CD4-positive, alpha-beta memory T cell (primary cell): ENCODE measurements at regions not wholly inside any gene's neighbourhood (a gene's known extent, or its start where the extent isn't known, plus 50 kb on each side); places are given as distances from the start of the nearest gene placed in this dataset.

Source experiments
- CTCF ChIA-PET: fragments of 350-600 bp; sonication (Branson Sonifier 250); formaldehyde crosslinking; loops from one replicate; lab custom pipeline; 2021; ENCODE audit warnings: inconsistent platforms; ENCODE audit not compliant: partially characterized antibody; lab: Charles Lee
- POLR2A ChIA-PET: fragments of 350-600 bp; sonication (Branson Sonifier 250); formaldehyde crosslinking; loops from one replicate; lab custom pipeline; 2021; ENCODE audit not compliant: partially characterized antibody; lab: Charles Lee
- DNase-seq, 5 donors: peaks; one replicate each; pipeline versions ENCODE4 v3.0.0 to v3.0.0-alpha.2; 2020 to 2022; ENCODE audit warnings: mixed read lengths in 1 of 5
- H3K27ac ChIP-seq: one replicate; pipeline ENCODE4 v1.7.0; 2013; ENCODE audit warnings: low read depth, low read length
- H3K27me3 ChIP-seq: 2 replicates; pipeline ENCODE4 v1.7.0; 2013; ENCODE audit warnings: mild to moderate bottlenecking, low read length, moderate library complexity; ENCODE audit not compliant: insufficient read depth
- H3K36me3 ChIP-seq: 2 replicates; pipeline ENCODE4 v1.7.0; 2013; ENCODE audit warnings: mild to moderate bottlenecking, low read length, moderate library complexity; ENCODE audit not compliant: insufficient read depth
- H3K4me1 ChIP-seq: 2 replicates; pipeline ENCODE4 v1.7.0; 2013; ENCODE audit warnings: mild to moderate bottlenecking, low read length, moderate library complexity; ENCODE audit not compliant: insufficient read depth
- H3K4me3 ChIP-seq, 2 donors: one replicate each; pipeline ENCODE4 v1.7.0; 2013; ENCODE audit warnings: low read length in 2 of 2, mild to moderate bottlenecking in 1 of 2
- H3K9me3 ChIP-seq, 2 donors: one replicate each; pipeline ENCODE4 v1.7.0; 2013; ENCODE audit warnings: low read length in 2 of 2, control low read depth in 1 of 2; ENCODE audit not compliant: control insufficient read depth in 1 of 2
- H3K27ac Mint-ChIP-seq, 7 donors: one replicate each; pipeline ENCODE4 v1.8.0; 2020 to 2021; ENCODE audit warnings: mixed read lengths in 7 of 7, mild to moderate bottlenecking in 6 of 7, inconsistent platforms in 3 of 7, moderate library complexity in 3 of 7
- H3K27me3 Mint-ChIP-seq, 2 donors: one replicate each; pipeline ENCODE4 v1.8.0; 2020 to 2021; ENCODE audit warnings: mixed read lengths in 2 of 2
- H3K36me3 Mint-ChIP-seq, 2 donors: one replicate each; pipeline ENCODE4 v1.8.0; 2020 to 2021; ENCODE audit warnings: mixed read lengths in 2 of 2, inconsistent platforms in 1 of 2, mild to moderate bottlenecking in 1 of 2
- H3K4me1 Mint-ChIP-seq, 4 donors: one replicate each; pipeline ENCODE4 v1.8.0; 2020 to 2021; ENCODE audit warnings: mixed read lengths in 4 of 4, mild to moderate bottlenecking in 1 of 4
- H3K4me3 Mint-ChIP-seq, 8 donors: one replicate each; pipeline ENCODE4 v1.8.0; 2020 to 2021; ENCODE audit warnings: mixed read lengths in 8 of 8, mild to moderate bottlenecking in 7 of 8, moderate library complexity in 6 of 8, inconsistent platforms in 3 of 8
- H3K9me3 Mint-ChIP-seq, 8 donors: one replicate each; pipeline ENCODE4 v1.8.0; 2020 to 2021; ENCODE audit warnings: mixed read lengths in 8 of 8, mild to moderate bottlenecking in 5 of 8, inconsistent platforms in 3 of 8, moderate library complexity in 1 of 8
- intact Hi-C: fragments of 100-400 bp; cut with micrococcal nuclease; formaldehyde crosslinking; loops from one replicate; pipeline ENCODE4 v1.15.1; 2023

DNA sequence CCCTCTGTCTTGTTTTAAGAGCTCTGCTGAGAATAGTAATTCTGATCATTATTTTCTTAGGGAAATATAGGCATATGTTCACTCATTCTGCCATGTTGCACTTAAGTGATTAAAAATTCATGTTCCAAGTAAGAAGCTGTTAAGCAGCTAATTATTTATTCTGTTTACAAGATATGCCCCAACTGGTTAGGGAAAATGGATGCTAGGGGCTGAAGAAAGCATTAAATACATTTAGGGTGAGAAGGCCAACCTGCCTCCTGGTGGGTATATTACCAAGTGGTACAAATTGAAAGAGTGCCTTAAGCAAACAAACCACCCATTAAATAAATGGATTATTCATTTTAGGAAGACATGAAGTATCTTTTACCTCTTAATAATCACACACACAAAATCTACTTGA lies 392.6 kb upstream of the EPHA5 start:
- Histone ChIP-seq H3K4me3 (no peak overlapping the region), H3K27ac (no peak overlapping the region), H3K9me3 (no peaks in the 10 kb centered on the region), H3K27me3 (no peaks in the 10 kb centered on the region), H3K36me3 (no peaks in the 10 kb centered on the region), H3K4me1 (no peaks in the 10 kb centered on the region)
- H3K9me3 Mint-ChIP-seq: peaks cover 0 to 14% (median 3%) of the 10 kb centered on the region in 8 donors
- H3K27me3 Mint-ChIP-seq: no peaks in the 10 kb centered on the region
- H3K4me1 Mint-ChIP-seq: no peaks in the 10 kb centered on the region
- DNase-seq: no peak
- intact Hi-C loops: no loop called here
- H3K36me3 Mint-ChIP-seq: no peaks in the 10 kb centered on the region
- no peak overlapping the region for H3K4me3 Mint-ChIP-seq
- ChIA-PET CTCF (no interaction called here), POLR2A (no interaction called here)
- no peak overlapping the region for H3K27ac Mint-ChIP-seq

DNA sequence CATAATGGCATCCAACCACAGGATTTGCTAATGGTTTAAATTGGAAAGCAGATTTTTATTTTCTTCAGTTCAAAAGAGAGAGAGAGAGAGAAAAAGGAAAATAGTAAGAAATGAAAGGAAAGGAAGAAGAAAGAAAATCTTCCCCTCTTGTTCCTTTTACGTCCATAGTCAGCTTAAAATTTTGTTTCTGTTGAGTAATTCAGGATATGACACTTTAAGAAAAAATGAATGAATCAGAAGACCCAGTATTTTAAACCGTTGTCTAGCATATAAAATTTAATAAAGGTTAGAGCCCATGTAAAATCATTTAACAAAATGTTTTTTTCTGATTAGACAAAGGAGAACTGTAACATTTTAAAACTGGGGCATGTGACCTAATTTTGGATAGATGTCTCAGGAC lies 391.8 kb upstream of the EPHA5 start:
- no peak for DNase-seq
- no peaks in the 10 kb centered on the region for H3K36me3 Mint-ChIP-seq
- H3K27ac ChIP-seq: no peak overlapping the region
- no peaks in the 10 kb centered on the region for H3K27me3 Mint-ChIP-seq
- H3K9me3 ChIP-seq: no peaks in the 10 kb centered on the region
- no peaks in the 10 kb centered on the region for H3K4me1 Mint-ChIP-seq
- CTCF ChIA-PET: no interaction called here
- H3K4me3 Mint-ChIP-seq: no peak overlapping the region
- H3K27ac Mint-ChIP-seq: no peak overlapping the region
- no peak overlapping the region for H3K4me3 ChIP-seq
- no peaks in the 10 kb centered on the region for H3K27me3 ChIP-seq
- peaks cover 0 to 20% (median 3%) of the 10 kb centered on the region in 8 donors for H3K9me3 Mint-ChIP-seq
- intact Hi-C loops: no loop called here
- no peaks in the 10 kb centered on the region for H3K4me1 ChIP-seq
- H3K36me3 ChIP-seq: no peaks in the 10 kb centered on the region
- POLR2A ChIA-PET: no interaction called here

DNA sequence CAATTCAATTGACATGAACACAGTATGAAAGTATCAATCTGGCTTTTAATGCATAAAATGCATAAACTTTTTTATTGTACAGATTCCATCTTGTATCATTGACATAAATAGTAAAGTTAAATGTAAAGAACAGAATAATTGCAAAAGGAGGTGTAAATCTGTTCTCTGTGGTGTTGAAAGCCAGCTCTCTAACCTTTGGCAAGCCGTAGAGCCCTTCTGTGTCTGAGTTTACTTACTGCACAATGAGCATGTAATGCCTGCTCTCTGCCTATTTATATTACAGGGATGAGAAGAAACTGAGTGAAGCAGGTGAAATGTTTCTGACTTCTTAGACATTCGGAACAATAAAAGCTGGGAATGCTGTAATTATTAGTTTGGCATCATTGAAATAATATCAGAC lies 389.3 kb upstream of the EPHA5 start:
- no peaks in the 10 kb centered on the region for H3K4me1 Mint-ChIP-seq
- DNase-seq: no peak
- intact Hi-C loops: no loop called here
- H3K9me3 ChIP-seq: no peaks in the 10 kb centered on the region
- H3K9me3 Mint-ChIP-seq: peaks cover 0 to 27% (median 7%) of the 10 kb centered on the region in 8 donors
- no peak overlapping the region for H3K4me3 ChIP-seq
- no peak overlapping the region for H3K4me3 Mint-ChIP-seq
- CTCF ChIA-PET: no interaction called here
- no peak overlapping the region for H3K27ac Mint-ChIP-seq
- H3K27me3 Mint-ChIP-seq: no peaks in the 10 kb centered on the region
- no peaks in the 10 kb centered on the region for H3K36me3 Mint-ChIP-seq
- no peaks in the 10 kb centered on the region for H3K36me3 ChIP-seq
- POLR2A ChIA-PET: no interaction called here
- no peaks in the 10 kb centered on the region for H3K27me3 ChIP-seq
- no peaks in the 10 kb centered on the region for H3K4me1 ChIP-seq
- H3K27ac ChIP-seq: no peak overlapping the region

DNA sequence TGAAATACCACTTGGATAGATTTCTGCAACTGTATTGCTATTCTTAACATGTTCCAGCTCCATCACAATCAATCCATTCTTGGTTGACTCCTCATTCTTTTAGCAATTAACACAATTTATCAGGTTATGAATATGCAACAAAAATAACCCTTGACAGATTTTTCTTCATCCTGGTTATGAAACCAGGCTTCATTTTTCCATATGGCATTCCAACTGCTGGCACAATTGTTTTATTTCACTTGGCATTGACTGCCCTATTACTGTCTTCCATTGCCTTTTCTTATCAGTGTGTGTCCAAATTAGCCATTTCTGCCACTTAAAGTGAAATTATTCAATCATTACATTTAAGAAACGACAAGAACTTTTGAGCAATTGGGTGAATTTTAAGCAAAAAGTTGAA lies 388.8 kb upstream of the EPHA5 start:
- DNase-seq: no peak
- H3K27me3 ChIP-seq: no peaks in the 10 kb centered on the region
- H3K36me3 ChIP-seq: no peaks in the 10 kb centered on the region
- no peak overlapping the region for H3K27ac Mint-ChIP-seq
- no peak overlapping the region for H3K4me3 ChIP-seq
- H3K4me3 Mint-ChIP-seq: no peak overlapping the region
- no peaks in the 10 kb centered on the region for H3K27me3 Mint-ChIP-seq
- no peak overlapping the region for H3K27ac ChIP-seq
- no peaks in the 10 kb centered on the region for H3K9me3 ChIP-seq
- intact Hi-C loops: no loop called here
- peaks cover 0 to 27% (median 7%) of the 10 kb centered on the region in 8 donors for H3K9me3 Mint-ChIP-seq
- ChIA-PET CTCF (no interaction called here), POLR2A (no interaction called here)
- no peaks in the 10 kb centered on the region for H3K4me1 ChIP-seq
- no peaks in the 10 kb centered on the region for H3K4me1 Mint-ChIP-seq
- H3K36me3 Mint-ChIP-seq: no peaks in the 10 kb centered on the region

DNA sequence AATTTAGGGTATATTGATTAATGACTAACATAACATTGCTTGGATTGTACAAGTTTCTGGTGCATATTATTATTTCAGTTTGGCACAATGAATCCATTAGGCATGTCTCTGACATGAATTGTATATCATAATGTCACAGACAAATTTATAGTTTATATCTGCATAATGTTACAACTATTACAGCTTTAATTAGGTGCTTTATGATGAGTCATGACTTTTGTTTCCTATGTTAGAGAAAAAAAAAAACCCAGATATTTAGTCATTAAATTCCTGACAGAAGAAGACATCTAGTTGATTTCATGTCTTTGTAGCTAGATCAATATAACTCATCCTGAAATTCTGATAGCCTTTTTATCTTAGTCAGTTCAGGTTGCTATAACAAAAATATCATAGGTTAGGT lies 385.7 kb upstream of the EPHA5 start:
- Mint-ChIP-seq H3K27me3 (no peaks in the 10 kb centered on the region), H3K4me3 (no peak overlapping the region), H3K27ac (no peak overlapping the region), H3K36me3 (no peaks in the 10 kb centered on the region), H3K9me3 (peaks cover 2 to 35% (median 8%) of the 10 kb centered on the region in 8 donors), H3K4me1 (no peaks in the 10 kb centered on the region)
- ChIA-PET CTCF (no interaction called here), POLR2A (no interaction called here)
- intact Hi-C loops: no loop called here
- Histone ChIP-seq H3K36me3 (no peaks in the 10 kb centered on the region), H3K9me3 (no peaks in the 10 kb centered on the region), H3K4me1 (no peaks in the 10 kb centered on the region), H3K27ac (no peak overlapping the region), H3K4me3 (no peak overlapping the region), H3K27me3 (no peaks in the 10 kb centered on the region)
- DNase-seq: no peak

DNA sequence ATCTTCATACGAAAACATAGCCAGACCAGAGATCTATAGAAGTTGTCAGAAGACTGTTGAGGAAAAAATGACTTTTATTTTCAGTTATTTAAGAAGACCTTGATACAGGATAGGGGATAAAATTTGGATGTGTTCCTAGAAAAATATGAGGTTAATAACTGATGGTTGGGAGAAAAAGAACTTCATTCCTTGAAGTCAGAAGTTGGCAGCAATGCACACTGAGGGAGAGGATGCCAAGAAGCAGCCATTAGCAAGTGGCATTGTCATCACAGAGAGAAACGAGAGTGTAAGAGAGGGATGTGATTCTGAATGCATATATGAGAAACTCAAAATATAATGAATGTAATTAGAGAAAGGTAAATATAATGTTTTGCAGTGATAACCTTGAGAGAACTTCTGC lies 382.1 kb upstream of the EPHA5 start:
- intact Hi-C loops: no loop called here
- Histone ChIP-seq H3K27ac (no peak overlapping the region), H3K27me3 (no peaks in the 10 kb centered on the region), H3K4me1 (no peaks in the 10 kb centered on the region), H3K4me3 (no peak overlapping the region), H3K9me3 (no peaks in the 10 kb centered on the region), H3K36me3 (no peaks in the 10 kb centered on the region)
- CTCF ChIA-PET: no interaction called here
- H3K27me3 Mint-ChIP-seq: no peaks in the 10 kb centered on the region
- H3K27ac Mint-ChIP-seq: no peak overlapping the region
- peaks cover 1 to 27% (median 9%) of the 10 kb centered on the region in 8 donors for H3K9me3 Mint-ChIP-seq
- no peaks in the 10 kb centered on the region for H3K36me3 Mint-ChIP-seq
- no peak for DNase-seq
- H3K4me1 Mint-ChIP-seq: no peaks in the 10 kb centered on the region
- no peak overlapping the region for H3K4me3 Mint-ChIP-seq
- POLR2A ChIA-PET: no interaction called here

DNA sequence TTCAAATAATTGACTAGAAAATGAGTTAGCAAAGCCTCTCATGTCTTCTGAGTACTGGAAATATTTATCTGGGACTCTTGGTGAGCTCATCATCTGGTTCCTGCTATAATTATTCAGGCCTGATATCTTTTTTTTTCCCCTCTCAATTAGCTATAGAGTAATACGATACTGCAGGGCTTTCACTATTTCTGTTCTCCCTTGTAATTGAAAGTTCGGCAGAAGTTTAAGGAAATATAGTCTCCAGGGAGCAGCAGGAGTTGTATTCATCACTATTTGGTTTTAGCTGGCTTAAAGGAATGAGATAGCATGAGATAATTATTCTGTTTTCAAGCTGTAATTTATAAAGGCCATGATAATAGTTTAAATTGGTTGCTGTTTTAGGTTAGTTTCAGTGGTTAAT lies 378.6 kb upstream of the EPHA5 start:
- no peaks in the 10 kb centered on the region for H3K9me3 ChIP-seq
- H3K27ac ChIP-seq: no peak overlapping the region
- H3K27me3 ChIP-seq: no peaks in the 10 kb centered on the region
- no peaks in the 10 kb centered on the region for H3K36me3 Mint-ChIP-seq
- intact Hi-C loops: no loop called here
- H3K27ac Mint-ChIP-seq: no peak overlapping the region
- no peak for DNase-seq
- CTCF ChIA-PET: no interaction called here
- no peak overlapping the region for H3K4me3 Mint-ChIP-seq
- H3K4me1 Mint-ChIP-seq: no peaks in the 10 kb centered on the region
- H3K4me3 ChIP-seq: no peak overlapping the region
- H3K36me3 ChIP-seq: no peaks in the 10 kb centered on the region
- POLR2A ChIA-PET: no interaction called here
- no peaks in the 10 kb centered on the region for H3K4me1 ChIP-seq
- no peaks in the 10 kb centered on the region for H3K27me3 Mint-ChIP-seq
- H3K9me3 Mint-ChIP-seq: peaks cover 1 to 26% (median 13%) of the 10 kb centered on the region in 8 donors

DNA sequence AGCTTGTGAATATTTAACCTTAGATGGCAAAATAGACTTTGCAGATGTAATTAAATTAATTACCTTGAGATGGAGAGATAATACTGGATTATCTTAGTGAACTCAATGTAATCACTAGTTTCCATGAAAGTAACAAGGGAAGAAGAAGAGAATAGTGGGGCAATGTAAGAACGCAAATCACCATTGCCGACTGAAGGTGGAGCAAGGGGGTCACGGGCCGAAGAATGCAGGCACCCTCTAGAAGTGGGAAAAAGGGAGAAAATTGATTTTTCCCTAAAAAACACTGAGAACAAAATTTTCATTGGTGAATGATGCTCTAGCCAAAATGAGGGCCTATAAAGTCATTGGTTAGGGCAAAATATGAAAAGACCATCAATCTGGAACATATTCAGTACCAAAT lies 375.6 kb upstream of the EPHA5 start:
- H3K9me3 Mint-ChIP-seq: peaks cover 1 to 26% (median 12%) of the 10 kb centered on the region in 8 donors
- ChIA-PET CTCF (no interaction called here), POLR2A (no interaction called here)
- no peak overlapping the region for H3K27ac Mint-ChIP-seq
- H3K36me3 ChIP-seq: no peaks in the 10 kb centered on the region
- no peak overlapping the region for H3K4me3 ChIP-seq
- intact Hi-C loops: no loop called here
- no peaks in the 10 kb centered on the region for H3K36me3 Mint-ChIP-seq
- no peak overlapping the region for H3K27ac ChIP-seq
- no peaks in the 10 kb centered on the region for H3K4me1 Mint-ChIP-seq
- H3K27me3 Mint-ChIP-seq: no peaks in the 10 kb centered on the region
- H3K9me3 ChIP-seq: no peaks in the 10 kb centered on the region
- H3K4me1 ChIP-seq: no peaks in the 10 kb centered on the region
- H3K27me3 ChIP-seq: no peaks in the 10 kb centered on the region
- no peak overlapping the region for H3K4me3 Mint-ChIP-seq
- no peak for DNase-seq
